ENCODE measurements at regions not wholly inside any gene's neighbourhood (a gene's known extent, or its start where the extent isn't known, plus 50 kb on each side); places are given as distances from the start of the nearest gene placed in this dataset.

DNA sequence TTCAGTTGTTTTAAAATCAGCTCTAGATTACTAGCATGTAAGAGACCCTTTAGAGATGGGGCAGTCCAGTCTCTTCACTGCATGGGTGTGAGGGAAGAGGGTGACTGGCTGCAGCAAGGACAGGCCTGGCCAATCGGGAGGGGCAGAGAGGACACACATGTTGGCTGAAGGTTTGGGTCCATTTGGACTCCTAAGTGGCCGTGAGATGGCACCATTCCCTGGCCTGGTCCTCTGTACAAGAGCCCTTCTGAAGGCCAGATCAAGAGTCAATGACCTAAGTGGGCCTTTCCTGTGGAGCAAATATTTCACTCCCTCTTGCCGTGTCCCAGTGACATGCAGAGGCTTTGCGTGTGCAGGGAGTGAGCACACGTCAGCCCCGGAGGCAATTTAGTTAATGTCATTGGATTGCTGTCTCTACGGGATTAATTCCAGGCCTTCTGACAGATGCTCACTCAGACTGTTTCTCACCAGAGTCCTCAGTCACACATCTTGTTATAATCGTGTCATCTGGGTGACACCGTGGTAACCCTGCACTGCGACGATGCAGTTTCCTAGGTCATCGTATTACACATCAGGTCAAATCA is 613.0 kb downstream of the NPHP4 start:
- H3K27ac ChIP-seq (ENCODE audit: low read depth, low read length): no peak overlapping the region
- no peaks in the 10 kb centered on the region for H3K4me1 ChIP-seq (ENCODE audit: control insufficient read depth in 3 of 3, insufficient read depth in 3 of 3, low read length in 3 of 3)
- H3K4me3 ChIP-seq (ENCODE audit: low read length in 3 of 3): no peak overlapping the region
- H3K9me3 ChIP-seq (ENCODE audit: control insufficient read depth in 3 of 3, low read length in 3 of 3): peaks cover 0 to 5% (median 0%) of the 10 kb centered on the region in 3 donors
- H3K27me3 ChIP-seq (ENCODE audit: control insufficient read depth in 3 of 3, insufficient read depth in 3 of 3, low read length in 3 of 3): peaks cover 0 to 22% (median 9%) of the 10 kb centered on the region in 3 donors
- no peaks in the 10 kb centered on the region for H3K36me3 ChIP-seq (ENCODE audit: control insufficient read depth in 3 of 3, insufficient read depth in 3 of 3, low read length in 3 of 3)
- H3K9ac ChIP-seq (ENCODE audit: low read depth in 1 of 3, low read length in 3 of 3): no peak overlapping the region

DNA sequence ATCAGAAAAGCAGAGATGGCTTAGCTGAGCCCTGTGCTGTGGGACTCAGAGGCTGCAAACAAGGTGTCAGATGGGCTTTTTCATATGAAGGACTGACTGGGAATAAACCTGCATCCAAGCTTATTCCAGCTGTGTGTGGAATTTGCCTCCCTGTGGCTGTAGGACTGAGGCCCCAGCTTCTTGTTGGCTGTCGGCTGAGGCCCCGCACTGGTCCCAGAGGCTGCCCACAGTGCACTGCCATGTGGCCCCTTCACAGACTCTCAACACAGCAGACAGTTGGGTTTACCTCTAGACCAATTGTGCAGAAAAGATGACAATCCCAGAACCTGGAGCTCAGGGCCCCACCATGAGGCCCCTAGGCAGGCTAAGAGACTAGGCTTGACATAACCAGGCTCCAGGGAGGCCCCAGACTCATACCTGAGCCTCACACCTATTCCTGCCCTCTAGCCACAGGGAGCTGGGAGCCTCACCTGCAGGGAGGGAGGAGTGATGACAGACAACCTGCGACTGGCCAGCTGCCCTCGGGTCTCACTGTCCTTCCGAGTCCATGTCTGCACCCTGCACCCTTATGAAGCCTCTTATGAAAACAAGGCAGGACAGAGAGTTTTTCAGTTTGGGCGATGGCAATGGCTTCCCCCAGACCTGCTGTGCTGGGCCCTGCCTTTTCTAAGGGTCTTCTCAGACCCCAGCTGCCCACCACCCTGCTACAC is 615.5 kb downstream of the NPHP4 start:
- Histone ChIP-seq H3K36me3 (ENCODE audit: control insufficient read depth in 3 of 3, insufficient read depth in 3 of 3, low read length in 3 of 3) (no peaks in the 10 kb centered on the region), H3K4me3 (ENCODE audit: low read length in 3 of 3) (no peak overlapping the region), H3K9ac (ENCODE audit: low read depth in 1 of 3, low read length in 3 of 3) (no peak overlapping the region), H3K9me3 (ENCODE audit: control insufficient read depth in 3 of 3, low read length in 3 of 3) (peaks cover 0 to 15% (median 0%) of the 10 kb centered on the region in 3 donors), H3K4me1 (ENCODE audit: control insufficient read depth in 3 of 3, insufficient read depth in 3 of 3, low read length in 3 of 3) (no peaks in the 10 kb centered on the region), H3K27me3 (ENCODE audit: control insufficient read depth in 3 of 3, insufficient read depth in 3 of 3, low read length in 3 of 3) (peaks cover 0 to 21% (median 5%) of the 10 kb centered on the region in 3 donors), H3K27ac (ENCODE audit: low read depth, low read length) (no peak overlapping the region)

DNA sequence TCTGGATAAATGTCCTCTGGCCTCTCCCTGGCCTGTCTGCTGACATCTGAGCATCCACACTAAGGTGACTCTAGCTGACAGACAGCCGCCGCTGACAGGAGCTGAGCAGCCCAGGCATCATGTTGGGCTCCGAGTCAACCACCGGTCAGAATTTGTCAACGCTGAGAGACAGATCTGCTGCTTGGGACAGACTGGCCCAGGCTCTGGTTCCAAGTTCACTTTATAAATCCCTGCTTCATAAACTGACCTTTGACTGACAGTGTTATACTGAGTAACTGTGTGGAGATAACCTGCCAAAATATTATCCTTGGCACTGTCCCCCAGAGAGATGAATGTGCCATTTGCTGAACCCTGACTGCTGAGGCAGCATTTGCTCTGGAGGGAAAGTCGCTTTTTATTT is 616.7 kb downstream of the NPHP4 start:
- no peak overlapping the region for H3K4me3 ChIP-seq (ENCODE audit: low read length in 3 of 3)
- H3K4me1 ChIP-seq (ENCODE audit: control insufficient read depth in 3 of 3, insufficient read depth in 3 of 3, low read length in 3 of 3): no peaks in the 10 kb centered on the region
- no peaks in the 10 kb centered on the region for H3K36me3 ChIP-seq (ENCODE audit: control insufficient read depth in 3 of 3, insufficient read depth in 3 of 3, low read length in 3 of 3)
- H3K9ac ChIP-seq (ENCODE audit: low read depth in 1 of 3, low read length in 3 of 3): no peak overlapping the region
- no peak overlapping the region for H3K27ac ChIP-seq (ENCODE audit: low read depth, low read length)
- H3K9me3 ChIP-seq (ENCODE audit: control insufficient read depth in 3 of 3, low read length in 3 of 3): peaks cover 0 to 15% (median 0%) of the 10 kb centered on the region in 3 donors
- peaks cover 0 to 20% (median 4%) of the 10 kb centered on the region in 3 donors for H3K27me3 ChIP-seq (ENCODE audit: control insufficient read depth in 3 of 3, insufficient read depth in 3 of 3, low read length in 3 of 3)

DNA sequence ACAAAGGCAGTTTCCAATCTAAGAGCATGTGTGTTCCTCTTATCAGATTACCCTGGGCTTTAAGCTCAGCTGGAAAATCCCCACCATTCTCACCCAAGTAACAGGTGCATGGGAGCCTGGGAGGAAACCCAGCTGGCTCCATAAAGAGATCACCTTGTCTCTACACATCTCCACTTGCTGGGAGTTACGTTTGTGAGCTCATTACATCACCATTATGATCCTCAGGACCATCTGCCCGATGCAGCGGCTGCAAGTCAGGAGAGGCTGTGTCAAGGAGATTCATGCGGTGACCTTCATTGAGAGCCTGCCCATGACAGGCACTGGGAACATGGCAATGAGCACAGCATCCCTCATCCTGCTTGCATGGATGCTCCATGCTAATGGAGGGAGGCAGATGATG is 618.0 kb downstream of the NPHP4 start:
- no peak overlapping the region for H3K4me3 ChIP-seq (ENCODE audit: low read length in 3 of 3)
- H3K27me3 ChIP-seq (ENCODE audit: control insufficient read depth in 3 of 3, insufficient read depth in 3 of 3, low read length in 3 of 3): peaks cover 0 to 14% (median 4%) of the 10 kb centered on the region in 3 donors
- no peaks in the 10 kb centered on the region for H3K4me1 ChIP-seq (ENCODE audit: control insufficient read depth in 3 of 3, insufficient read depth in 3 of 3, low read length in 3 of 3)
- no peak overlapping the region for H3K9ac ChIP-seq (ENCODE audit: low read depth in 1 of 3, low read length in 3 of 3)
- H3K27ac ChIP-seq (ENCODE audit: low read depth, low read length): no peak overlapping the region
- no peaks in the 10 kb centered on the region for H3K36me3 ChIP-seq (ENCODE audit: control insufficient read depth in 3 of 3, insufficient read depth in 3 of 3, low read length in 3 of 3)
- peaks cover 0 to 13% (median 0%) of the 10 kb centered on the region in 3 donors for H3K9me3 ChIP-seq (ENCODE audit: control insufficient read depth in 3 of 3, low read length in 3 of 3)

DNA sequence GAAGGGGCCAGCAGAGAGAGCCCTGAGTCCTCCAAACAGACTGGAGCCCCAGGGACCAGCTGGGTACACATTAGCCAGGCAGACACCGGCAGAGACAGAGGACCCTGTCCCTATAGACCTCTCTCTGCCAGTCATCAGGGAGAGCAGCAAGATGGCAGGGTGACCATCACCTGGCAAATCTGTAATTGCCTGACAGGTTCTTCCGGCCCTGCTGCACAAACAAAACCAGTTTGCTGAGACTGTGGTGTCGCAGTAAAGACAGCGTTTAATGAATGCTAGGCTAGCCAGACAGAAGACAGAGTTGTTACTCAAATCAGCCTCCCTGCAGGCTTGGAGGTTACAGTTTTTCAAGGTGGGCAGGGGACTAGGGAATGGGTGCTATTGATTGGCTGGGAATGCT is 618.9 kb downstream of the NPHP4 start:
- H3K27me3 ChIP-seq (ENCODE audit: control insufficient read depth in 3 of 3, insufficient read depth in 3 of 3, low read length in 3 of 3): peaks cover 0 to 15% (median 4%) of the 10 kb centered on the region in 3 donors

GRCh38 chr1:5371270-5371669 is 621.0 kb downstream of the NPHP4 start:
- Histone ChIP-seq H3K4me3 (ENCODE audit: low read length in 3 of 3) (no peak overlapping the region), H3K9ac (ENCODE audit: low read depth in 1 of 3, low read length in 3 of 3) (no peak overlapping the region), H3K27ac (ENCODE audit: low read depth, low read length) (no peak overlapping the region), H3K27me3 (ENCODE audit: control insufficient read depth in 3 of 3, insufficient read depth in 3 of 3, low read length in 3 of 3) (peaks cover 0 to 14% (median 0%) of the 10 kb centered on the region in 3 donors), H3K4me1 (ENCODE audit: control insufficient read depth in 3 of 3, insufficient read depth in 3 of 3, low read length in 3 of 3) (no peaks in the 10 kb centered on the region), H3K36me3 (ENCODE audit: control insufficient read depth in 3 of 3, insufficient read depth in 3 of 3, low read length in 3 of 3) (no peaks in the 10 kb centered on the region), H3K9me3 (ENCODE audit: control insufficient read depth in 3 of 3, low read length in 3 of 3) (peaks cover 0 to 11% (median 0%) of the 10 kb centered on the region in 3 donors)

More for the DNA sequence above, 618.9 kb downstream of the NPHP4 start:
- Histone ChIP-seq H3K4me1 (ENCODE audit: control insufficient read depth in 3 of 3, insufficient read depth in 3 of 3, low read length in 3 of 3) (no peaks in the 10 kb centered on the region), H3K9me3 (ENCODE audit: control insufficient read depth in 3 of 3, low read length in 3 of 3) (peaks cover 0 to 11% (median 0%) of the 10 kb centered on the region in 3 donors), H3K27ac (ENCODE audit: low read depth, low read length) (no peak overlapping the region), H3K9ac (ENCODE audit: low read depth in 1 of 3, low read length in 3 of 3) (no peak overlapping the region), H3K36me3 (ENCODE audit: control insufficient read depth in 3 of 3, insufficient read depth in 3 of 3, low read length in 3 of 3) (no peaks in the 10 kb centered on the region), H3K4me3 (ENCODE audit: low read length in 3 of 3) (no peak overlapping the region)

- Histone ChIP-seq H3K27me3 (ENCODE audit: control insufficient read depth in 3 of 3, insufficient read depth in 3 of 3, low read length in 3 of 3) (peaks cover 0 to 16% (median 0%) of the 10 kb centered on the region in 3 donors), H3K27ac (ENCODE audit: low read depth, low read length) (no peak overlapping the region), H3K9me3 (ENCODE audit: control insufficient read depth in 3 of 3, low read length in 3 of 3) (peaks cover 0 to 11% (median 0%) of the 10 kb centered on the region in 3 donors), H3K9ac (ENCODE audit: low read depth in 1 of 3, low read length in 3 of 3) (no peak overlapping the region), H3K36me3 (ENCODE audit: control insufficient read depth in 3 of 3, insufficient read depth in 3 of 3, low read length in 3 of 3) (no peaks in the 10 kb centered on the region), H3K4me1 (ENCODE audit: control insufficient read depth in 3 of 3, insufficient read depth in 3 of 3, low read length in 3 of 3) (no peaks in the 10 kb centered on the region), H3K4me3 (ENCODE audit: low read length in 3 of 3) (no peak overlapping the region)
These were observed 621.9 kb downstream of the NPHP4 start for GRCh38 chr1:5370311-5370710.

DNA sequence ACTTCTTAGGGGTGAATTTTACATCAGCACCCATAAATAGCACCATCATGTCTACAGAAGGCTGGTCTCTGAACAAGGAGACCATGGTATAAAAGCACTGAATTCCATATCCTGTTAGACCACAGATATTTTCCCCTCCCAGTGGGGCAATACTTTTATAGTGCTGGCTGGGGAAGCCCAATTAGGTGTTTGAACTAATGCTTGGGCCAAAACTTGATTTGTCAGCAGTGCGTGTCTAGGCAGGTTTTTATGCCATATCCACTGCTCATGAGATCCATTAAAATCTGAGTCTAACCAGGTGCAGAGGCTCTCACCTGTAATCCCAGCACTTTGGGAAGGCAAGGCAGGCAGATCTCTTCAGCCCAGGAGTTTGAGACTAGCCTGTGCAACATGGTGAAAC is 623.0 kb downstream of the NPHP4 start:
- H3K9ac ChIP-seq (ENCODE audit: low read depth in 1 of 3, low read length in 3 of 3): no peak overlapping the region
- no peaks in the 10 kb centered on the region for H3K4me1 ChIP-seq (ENCODE audit: control insufficient read depth in 3 of 3, insufficient read depth in 3 of 3, low read length in 3 of 3)
- no peak overlapping the region for H3K4me3 ChIP-seq (ENCODE audit: low read length in 3 of 3)
- H3K36me3 ChIP-seq (ENCODE audit: control insufficient read depth in 3 of 3, insufficient read depth in 3 of 3, low read length in 3 of 3): no peaks in the 10 kb centered on the region
- peaks cover 0 to 16% (median 0%) of the 10 kb centered on the region in 3 donors for H3K27me3 ChIP-seq (ENCODE audit: control insufficient read depth in 3 of 3, insufficient read depth in 3 of 3, low read length in 3 of 3)
- no peak overlapping the region for H3K27ac ChIP-seq (ENCODE audit: low read depth, low read length)
- peaks cover 0 to 10% (median 0%) of the 10 kb centered on the region in 3 donors for H3K9me3 ChIP-seq (ENCODE audit: control insufficient read depth in 3 of 3, low read length in 3 of 3)

DNA sequence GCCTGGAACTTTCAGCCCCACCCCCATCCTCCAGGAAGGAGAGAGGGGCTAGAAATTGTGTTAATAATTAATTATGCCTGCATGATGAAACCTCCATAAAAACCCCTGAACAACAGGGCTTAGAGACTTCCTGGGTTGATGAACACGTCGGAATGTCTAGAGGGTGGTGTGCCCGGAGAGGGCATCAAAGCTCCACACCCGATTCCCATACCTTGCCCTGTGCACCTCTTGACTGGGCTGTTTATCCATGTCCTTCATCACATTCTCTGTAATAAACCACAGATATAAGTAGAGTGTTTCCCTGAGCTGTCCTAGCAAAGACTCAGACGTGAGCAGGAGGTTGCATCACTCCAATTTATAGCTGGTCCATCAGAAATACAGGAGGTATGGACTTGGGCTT is 624.0 kb downstream of the NPHP4 start:
- Histone ChIP-seq H3K4me3 (ENCODE audit: low read length in 3 of 3) (no peak overlapping the region), H3K27me3 (ENCODE audit: control insufficient read depth in 3 of 3, insufficient read depth in 3 of 3, low read length in 3 of 3) (peaks cover 0 to 16% (median 0%) of the 10 kb centered on the region in 3 donors), H3K36me3 (ENCODE audit: control insufficient read depth in 3 of 3, insufficient read depth in 3 of 3, low read length in 3 of 3) (no peaks in the 10 kb centered on the region), H3K27ac (ENCODE audit: low read depth, low read length) (no peak overlapping the region), H3K9ac (ENCODE audit: low read depth in 1 of 3, low read length in 3 of 3) (no peak overlapping the region), H3K9me3 (ENCODE audit: control insufficient read depth in 3 of 3, low read length in 3 of 3) (peaks cover 0 to 2% (median 0%) of the 10 kb centered on the region in 3 donors), H3K4me1 (ENCODE audit: control insufficient read depth in 3 of 3, insufficient read depth in 3 of 3, low read length in 3 of 3) (no peaks in the 10 kb centered on the region)

GRCh38 chr1:5367306-5367705 is 624.9 kb downstream of the NPHP4 start:
- Histone ChIP-seq H3K9me3 (ENCODE audit: control insufficient read depth in 3 of 3, low read length in 3 of 3) (no peaks in the 10 kb centered on the region), H3K9ac (ENCODE audit: low read depth in 1 of 3, low read length in 3 of 3) (no peak overlapping the region), H3K4me1 (ENCODE audit: control insufficient read depth in 3 of 3, insufficient read depth in 3 of 3, low read length in 3 of 3) (no peaks in the 10 kb centered on the region), H3K27me3 (ENCODE audit: control insufficient read depth in 3 of 3, insufficient read depth in 3 of 3, low read length in 3 of 3) (peaks cover 0 to 16% (median 0%) of the 10 kb centered on the region in 3 donors), H3K36me3 (ENCODE audit: control insufficient read depth in 3 of 3, insufficient read depth in 3 of 3, low read length in 3 of 3) (no peaks in the 10 kb centered on the region), H3K4me3 (ENCODE audit: low read length in 3 of 3) (no peak overlapping the region), H3K27ac (ENCODE audit: low read depth, low read length) (no peak overlapping the region)
